Erythroblast (primary cell): ENCODE measurements at regions not wholly inside any gene's neighbourhood (a gene's known extent, or its start where the extent isn't known, plus 50 kb on each side); places are given as distances from the start of the nearest gene placed in this dataset.
"Not testable (repeated sequence)": the region's sequence is repeated elsewhere in the genome, so short reads cannot be mapped to it uniquely, and the experiment has no call there.

Experiments
- GATA1 ChIP-seq: IDR thresholded peaks from 2 replicates; pipeline ENCODE4 v1.6.1; 2011; ENCODE audit warnings: low read depth, mild to moderate bottlenecking, control low read depth, low read length, moderate library complexity
- POLR2A ChIP-seq: IDR thresholded peaks from 2 replicates; pipeline ENCODE4 v1.6.1; 2011; ENCODE audit warnings: mild to moderate bottlenecking, low read length

DNA sequence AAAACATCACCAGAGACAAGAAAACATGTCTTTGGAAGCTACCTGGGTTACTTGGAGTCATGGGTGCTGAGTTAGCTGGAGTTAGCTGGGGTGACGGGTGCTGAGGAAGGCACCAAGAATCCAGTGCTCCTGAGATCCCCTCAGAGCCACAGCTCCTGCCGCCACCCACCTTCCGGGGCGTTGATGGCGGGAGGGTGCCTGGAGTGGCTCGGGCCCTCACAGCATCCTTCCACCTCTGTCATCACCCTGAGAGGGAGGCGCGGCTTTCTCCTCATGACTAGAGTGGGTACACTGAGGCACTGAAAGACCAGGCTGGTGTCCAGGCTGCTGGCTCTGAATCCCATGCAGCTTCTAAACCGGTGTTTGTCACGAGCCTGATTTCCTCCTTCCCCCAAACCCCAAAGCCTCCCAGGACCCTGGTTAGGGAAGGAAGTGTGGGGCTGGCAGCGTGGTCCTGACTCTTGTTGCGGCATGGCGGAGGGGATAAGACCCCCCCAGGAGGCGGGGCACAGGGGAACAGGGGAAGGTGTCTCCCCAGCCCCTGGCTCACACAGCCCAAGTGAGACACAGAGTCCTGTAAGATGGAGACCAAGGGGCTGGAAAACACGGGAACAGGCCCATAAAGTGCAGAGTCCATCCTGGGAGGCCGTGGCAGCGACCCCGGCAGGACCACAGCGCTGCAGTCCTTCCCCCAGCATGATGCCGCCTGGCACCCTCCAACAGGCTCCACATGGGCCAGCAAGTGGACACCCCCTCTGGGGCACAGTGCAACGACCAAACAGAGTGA, 107.2 kb upstream of the ZNF469 start:
- not testable (repeated sequence) for TF ChIP-seq POLR2A, GATA1
